RWPE2 (cell line): ENCODE measurements at regions not wholly inside any gene's neighbourhood (a gene's known extent, or its start where the extent isn't known, plus 50 kb on each side); places are given as distances from the start of the nearest gene placed in this dataset.

Experiments
- ATAC-seq: fragments of 200-7000 bp; cut with Tn5 transposase; 3 replicates; pipeline ENCODE4 v1.9.1; 2021; ENCODE audit warnings: low read depth
- DNase-seq: peaks from one replicate; pipeline ENCODE4 v3.0.0-alpha.2; 2020; ENCODE audit warnings: low spot score
- H3K27ac ChIP-seq: fragments of 450-650 bp; 2 replicates; pipeline ENCODE4 v1.5.1; 2017; ENCODE audit warnings: mild to moderate bottlenecking; ENCODE audit not compliant: poor library complexity, severe bottlenecking
- H3K27me3 ChIP-seq: fragments of 250-450 bp; sonication (Bioruptor Pico); 2 replicates; pipeline ENCODE4 v1.5.1; 2021; ENCODE audit warnings: mild to moderate bottlenecking, moderate library complexity; ENCODE audit not compliant: insufficient read depth, poor library complexity, severe bottlenecking
- H3K36me3 ChIP-seq: fragments of 250-450 bp; sonication (Bioruptor Pico); 2 replicates; pipeline ENCODE4 v1.5.1; 2020; ENCODE audit warnings: low read depth, mild to moderate bottlenecking, moderate library complexity
- H3K4me1 ChIP-seq: fragments of 250-450 bp; sonication (Bioruptor Pico); 2 replicates; pipeline ENCODE4 v1.5.1; 2021; ENCODE audit warnings: mild to moderate bottlenecking, moderate library complexity; ENCODE audit not compliant: insufficient read depth, poor library complexity, severe bottlenecking
- H3K4me3 ChIP-seq: fragments of 250-450 bp; sonication (Bioruptor Pico); 2 replicates; pipeline ENCODE4 v1.5.1; 2021; ENCODE audit warnings: mild to moderate bottlenecking, moderate library complexity; ENCODE audit not compliant: severe bottlenecking
- H3K9me3 ChIP-seq: fragments of 250-450 bp; sonication (Bioruptor Pico); 2 replicates; pipeline ENCODE4 v1.5.1; 2021; ENCODE audit warnings: mild to moderate bottlenecking, moderate library complexity; ENCODE audit not compliant: severe bottlenecking
- CTCF ChIP-seq: fragments of 450-650 bp; IDR thresholded peaks from one replicate; pipeline ENCODE4 v1.5.1; 2017; ENCODE audit warnings: mild to moderate bottlenecking, moderate library complexity; ENCODE audit not compliant: poor library complexity, severe bottlenecking

GRCh38 chr9:118316831-118317343 is 612.7 kb downstream of the TLR4 start:
- no peak for DNase-seq
- no peaks in the 10 kb centered on the region for H3K36me3 ChIP-seq
- H3K27ac ChIP-seq, result no peak overlapping the region
- H3K4me1 ChIP-seq, result peaks cover 14% of the 10 kb centered on the region
- no peaks in the 10 kb centered on the region for H3K27me3 ChIP-seq
- H3K4me3 ChIP-seq, result no peak overlapping the region
- ATAC-seq, result no peak
- no peaks in the 10 kb centered on the region for H3K9me3 ChIP-seq
- TF ChIP-seq CTCF, result no peak

GRCh38 chr9:118318770-118319431 is 614.7 kb downstream of the TLR4 start:
- peak overlapping the region; percentile 45 for H3K27ac ChIP-seq
- TF ChIP-seq CTCF, result no peak

GRCh38 chr9:118321788-118322187 is 617.6 kb downstream of the TLR4 start:
- no peaks in the 10 kb centered on the region for H3K27me3 ChIP-seq
- ATAC-seq, result no peak
- no peak overlapping the region for H3K4me3 ChIP-seq
- DNase-seq, result no peak
- H3K4me1 ChIP-seq, result peaks cover 14% of the 10 kb centered on the region
- H3K36me3 ChIP-seq, result no peaks in the 10 kb centered on the region
- TF ChIP-seq CTCF, result no peak
- H3K9me3 ChIP-seq, result no peaks in the 10 kb centered on the region
- no peak overlapping the region for H3K27ac ChIP-seq

More at GRCh38 chr9:118318770-118319431, 614.7 kb downstream of the TLR4 start:
- peak; percentile 94 for ATAC-seq
- H3K27me3 ChIP-seq, result no peaks in the 10 kb centered on the region
- peak; percentile 91 for DNase-seq
- H3K9me3 ChIP-seq, result no peaks in the 10 kb centered on the region
- no peak overlapping the region for H3K4me3 ChIP-seq
- H3K36me3 ChIP-seq, result no peaks in the 10 kb centered on the region
- peaks cover 14% of the 10 kb centered on the region for H3K4me1 ChIP-seq

- Histone ChIP-seq H3K36me3 (no peaks in the 10 kb centered on the region), H3K4me1 (peaks cover under 1% of the 10 kb centered on the region), H3K4me3 (no peak overlapping the region), H3K27ac (no peak overlapping the region), H3K27me3 (no peaks in the 10 kb centered on the region), H3K9me3 (no peaks in the 10 kb centered on the region)
- ATAC-seq (no peak), DNase-seq (no peak)
- no peak for TF ChIP-seq CTCF
Measured at GRCh38 chr9:118324706-118325105, 620.5 kb downstream of the TLR4 start.

GRCh38 chr9:118325757-118326156 is 621.6 kb downstream of the TLR4 start:
- no peak overlapping the region for H3K4me3 ChIP-seq
- no peaks in the 10 kb centered on the region for H3K27me3 ChIP-seq
- no peak for DNase-seq
- ATAC-seq, result no peak
- no peaks in the 10 kb centered on the region for H3K9me3 ChIP-seq
- no peaks in the 10 kb centered on the region for H3K36me3 ChIP-seq
- no peaks in the 10 kb centered on the region for H3K4me1 ChIP-seq
- H3K27ac ChIP-seq, result no peak overlapping the region
- no peak for TF ChIP-seq CTCF
